HG03460 (cell line): ENCODE measurements at regions not wholly inside any gene's neighbourhood (a gene's known extent, or its start where the extent isn't known, plus 50 kb on each side); places are given as distances from the start of the nearest gene placed in this dataset.
"Not testable (repeated sequence)": the region's sequence is repeated elsewhere in the genome, so short reads cannot be mapped to it uniquely, and the experiment has no call there.

ENCODE experiments used
- ATAC-seq: cut with Tn5 transposase; IDR thresholded peaks from one replicate; pipeline ENCODE4 v1.9.1; 2021; ENCODE audit not compliant: unreplicated experiment

- no peak for ATAC-seq
Observed at GRCh38 chr2:8438996-8439395, 242.9 kb upstream of the ID2 start.

- no peak for ATAC-seq
Observed at GRCh38 chr2:8440029-8440778, 241.7 kb upstream of the ID2 start.

GRCh38 chr2:8441371-8441770 is 240.5 kb upstream of the ID2 start:
- no peak for ATAC-seq

DNA sequence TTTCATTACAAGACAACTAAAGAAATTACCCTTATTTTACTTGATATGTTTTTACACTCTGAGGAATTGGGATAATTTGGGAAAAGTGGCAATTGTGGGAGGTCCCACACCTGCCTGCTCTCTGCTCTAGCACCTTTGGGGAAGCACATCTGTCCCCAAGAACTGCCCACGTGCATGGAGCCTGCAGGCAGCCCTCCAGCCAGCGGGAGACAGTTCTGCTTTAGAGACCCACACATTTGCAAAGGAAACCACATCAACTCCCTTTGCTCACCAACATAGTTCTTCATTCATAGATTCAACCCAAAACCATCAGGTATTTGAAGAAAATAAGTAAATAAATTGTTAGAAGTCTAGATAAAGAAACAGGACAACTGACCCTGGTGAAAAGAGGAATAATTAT is 239.9 kb upstream of the ID2 start:
- peak; percentile 66 for ATAC-seq

DNA sequence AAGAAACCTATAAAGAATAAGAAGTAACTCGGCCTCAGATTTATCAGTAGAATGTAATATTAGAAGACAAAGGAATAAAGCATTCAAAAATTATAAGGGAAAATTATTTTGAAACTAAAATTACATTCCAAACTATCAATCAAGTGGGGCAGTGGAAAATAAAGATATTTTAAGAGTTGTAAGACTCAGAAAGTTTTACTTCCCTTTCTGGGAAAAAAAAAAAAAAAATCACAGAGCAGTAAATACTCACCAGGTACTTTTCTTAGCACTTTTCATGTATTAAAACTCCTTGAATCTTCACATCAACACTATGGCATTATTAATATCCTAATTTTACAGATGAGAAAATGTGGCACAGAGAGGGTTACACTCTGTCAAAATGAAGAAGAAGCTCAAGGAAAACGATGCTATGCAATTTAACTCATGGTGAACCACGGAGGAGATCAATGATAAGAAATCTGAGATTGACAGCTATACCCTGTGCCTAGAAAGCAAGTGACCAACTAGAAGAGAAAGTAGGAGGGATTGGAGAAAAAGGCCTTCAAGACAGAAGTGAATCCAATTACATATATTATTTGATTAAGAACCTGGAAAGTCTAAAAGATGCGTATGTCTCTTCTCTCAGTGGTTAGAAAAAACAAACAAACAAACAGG is 238.9 kb upstream of the ID2 start:
- no peak for ATAC-seq

DNA sequence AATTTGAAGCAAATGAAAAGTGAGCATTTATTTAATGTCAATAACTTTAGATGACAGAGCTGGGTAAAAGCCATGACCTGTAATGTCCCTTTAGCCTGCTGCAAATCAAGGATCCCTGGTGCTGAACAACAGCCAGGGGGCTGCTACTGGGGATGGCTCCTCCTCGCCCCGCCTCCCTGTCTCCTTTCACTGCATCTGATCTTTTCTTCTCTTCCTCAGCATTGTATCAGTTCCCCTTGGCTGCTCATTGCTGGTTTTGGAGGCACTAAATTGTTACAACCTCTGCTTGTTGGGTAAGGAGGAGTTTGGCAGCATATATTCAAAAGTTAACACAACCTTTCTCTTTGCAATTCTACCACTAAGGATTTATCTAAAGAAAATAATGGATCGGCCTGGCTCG is 236.3 kb upstream of the ID2 start:
- ATAC-seq: no peak

- ATAC-seq: not testable (repeated sequence)
Observed at GRCh38 chr2:8446751-8447150, 235.1 kb upstream of the ID2 start.

DNA sequence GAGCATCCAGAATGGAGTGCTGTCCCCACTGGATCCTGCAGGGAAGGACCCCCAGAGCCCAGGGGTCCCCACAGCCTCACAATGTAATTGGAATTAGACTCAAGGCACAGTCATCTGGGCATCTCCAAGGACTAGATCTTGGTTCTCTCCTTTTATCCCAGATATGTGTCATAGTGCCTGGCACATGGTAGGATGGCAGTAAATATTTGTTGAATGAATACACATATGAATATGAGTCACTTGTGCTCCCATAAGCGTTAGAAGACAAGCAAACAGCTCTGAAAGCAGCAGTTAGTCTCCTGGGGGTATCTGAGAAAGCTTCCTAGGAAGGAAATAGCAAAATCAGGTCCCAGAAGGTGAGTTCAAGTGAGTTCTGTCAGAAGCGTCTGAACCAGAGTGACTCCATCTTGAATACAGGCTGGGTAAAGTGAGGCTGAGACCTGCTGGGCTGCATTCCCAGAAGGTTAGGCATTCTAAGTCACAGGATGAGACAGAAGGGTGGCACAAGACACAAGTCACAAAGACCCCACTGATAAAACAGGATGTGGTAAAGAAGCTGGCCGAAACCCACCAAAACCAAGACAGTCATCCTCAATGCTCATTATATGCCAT is 234.1 kb upstream of the ID2 start:
- ATAC-seq: no peak

DNA sequence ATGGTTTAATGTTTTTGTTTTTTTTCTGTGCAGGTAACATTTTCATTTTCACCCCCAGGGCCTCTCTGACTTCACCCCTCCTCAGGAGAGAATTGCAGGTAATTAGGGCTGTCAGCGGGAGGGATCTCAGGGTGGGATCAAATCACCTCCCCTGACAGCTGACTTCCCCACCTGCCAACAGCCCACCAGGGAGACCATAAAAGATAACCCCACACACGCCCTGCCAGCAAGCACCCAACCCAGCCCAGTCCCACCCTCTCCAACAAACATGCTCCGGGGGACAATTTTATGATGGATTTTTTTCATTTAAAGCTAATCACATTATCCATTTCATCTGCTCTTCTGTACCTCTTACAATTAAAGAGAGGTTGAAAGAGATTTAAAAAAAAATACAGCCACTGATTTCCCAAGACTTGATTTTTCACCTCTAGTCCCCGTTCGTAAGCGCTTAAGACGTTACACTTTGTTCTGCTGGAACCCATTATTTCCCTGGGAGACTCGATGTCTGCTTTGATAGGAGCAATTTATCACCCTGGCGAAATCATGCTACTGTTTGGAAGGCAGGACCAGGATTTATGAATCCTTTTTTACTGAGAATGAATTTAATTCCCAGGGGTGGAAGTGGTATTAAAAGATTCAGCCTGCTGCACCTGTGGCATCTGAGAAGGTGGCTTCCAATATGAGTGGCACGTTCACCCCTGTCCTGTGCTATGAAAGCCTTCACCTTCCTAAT is 232.9 kb upstream of the ID2 start:
- no peak for ATAC-seq

GRCh38 chr2:8451273-8451672 is 230.6 kb upstream of the ID2 start:
- ATAC-seq: no peak

DNA sequence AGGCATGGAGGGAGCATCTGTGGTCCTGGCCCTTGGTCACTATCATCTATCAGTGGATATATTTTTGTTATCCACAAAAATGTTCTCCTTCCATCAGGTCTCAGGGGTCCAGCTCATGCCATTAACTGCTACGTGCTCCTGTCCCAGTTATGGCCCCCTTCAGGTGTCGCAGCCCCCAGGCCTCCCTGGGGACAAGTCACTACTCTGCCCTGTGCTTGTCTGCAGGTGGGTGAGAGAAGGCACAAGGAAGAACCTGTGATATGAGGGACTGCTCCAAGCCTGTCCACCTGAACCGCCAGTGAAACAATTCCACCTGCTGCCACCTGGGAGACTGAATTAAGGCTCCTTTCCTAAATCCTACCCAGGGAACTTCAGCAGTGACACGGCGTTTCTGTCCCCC is 229.6 kb upstream of the ID2 start:
- ATAC-seq: no peak

DNA sequence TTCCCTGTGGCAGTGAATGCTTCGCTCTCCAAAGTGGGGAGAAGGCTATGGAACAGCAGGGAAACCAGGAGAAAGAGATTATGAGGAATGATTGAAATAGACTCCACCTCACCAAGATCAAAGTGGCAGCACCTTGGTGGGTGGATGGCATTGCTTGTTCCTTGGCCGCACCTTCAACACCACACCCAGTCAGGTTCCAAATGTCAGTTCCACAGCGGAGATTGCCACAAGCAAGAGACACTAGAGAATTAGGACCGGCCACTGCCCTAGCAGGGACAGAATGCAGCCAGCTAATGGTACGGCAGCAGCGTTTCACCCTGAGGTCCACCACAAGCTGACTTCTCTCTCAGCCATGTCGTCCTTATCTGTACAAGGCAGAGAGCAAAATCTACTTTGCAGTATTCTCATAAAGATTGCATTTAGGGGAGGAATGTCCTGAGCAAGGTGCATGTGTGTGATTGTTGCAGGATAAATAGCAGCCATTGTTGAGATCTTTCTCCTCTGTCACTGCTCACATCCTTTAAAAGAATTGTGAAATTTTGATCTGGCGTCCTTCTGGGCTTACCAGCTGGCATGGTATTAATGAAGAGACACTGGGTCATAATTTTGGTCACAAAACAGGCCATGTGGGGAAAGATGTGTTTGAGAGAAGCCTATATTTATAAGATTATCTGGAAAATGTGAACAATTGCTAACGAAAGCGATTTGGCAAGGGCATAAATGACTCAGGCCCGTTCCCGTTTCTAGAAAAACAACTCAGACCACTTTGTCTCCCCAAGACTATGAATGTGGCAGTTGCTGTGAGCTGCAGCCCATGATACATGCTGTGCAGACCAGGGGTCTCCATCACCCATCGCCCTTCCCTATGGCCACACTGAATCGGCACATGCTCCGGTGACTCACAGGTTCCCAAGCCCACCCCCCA is 228.6 kb upstream of the ID2 start:
- no peak for ATAC-seq

- no peak for ATAC-seq
Observed at GRCh38 chr2:8453904-8454302, 228.0 kb upstream of the ID2 start.

DNA sequence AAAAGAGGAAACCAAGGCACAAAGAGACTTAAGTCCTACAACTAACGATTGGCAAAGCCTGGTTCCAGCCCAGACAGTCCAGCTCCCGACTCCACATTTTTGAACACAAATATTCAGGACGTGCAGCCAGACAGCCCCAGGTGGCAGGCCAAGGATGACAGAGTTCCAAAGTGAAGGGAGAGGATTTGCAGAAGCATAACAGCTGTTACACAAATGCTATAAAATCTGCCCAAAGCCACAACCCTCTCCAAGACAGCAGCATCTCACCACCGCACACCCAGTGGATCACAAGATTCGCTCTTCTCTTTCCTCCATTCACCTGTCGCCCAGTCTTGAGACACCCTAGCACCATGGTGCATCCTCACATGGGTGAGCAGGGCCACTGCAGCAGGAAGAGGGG is 227.1 kb upstream of the ID2 start:
- ATAC-seq: no peak

GRCh38 chr2:8455236-8456150 is 226.4 kb upstream of the ID2 start:
- ATAC-seq: no peak

DNA sequence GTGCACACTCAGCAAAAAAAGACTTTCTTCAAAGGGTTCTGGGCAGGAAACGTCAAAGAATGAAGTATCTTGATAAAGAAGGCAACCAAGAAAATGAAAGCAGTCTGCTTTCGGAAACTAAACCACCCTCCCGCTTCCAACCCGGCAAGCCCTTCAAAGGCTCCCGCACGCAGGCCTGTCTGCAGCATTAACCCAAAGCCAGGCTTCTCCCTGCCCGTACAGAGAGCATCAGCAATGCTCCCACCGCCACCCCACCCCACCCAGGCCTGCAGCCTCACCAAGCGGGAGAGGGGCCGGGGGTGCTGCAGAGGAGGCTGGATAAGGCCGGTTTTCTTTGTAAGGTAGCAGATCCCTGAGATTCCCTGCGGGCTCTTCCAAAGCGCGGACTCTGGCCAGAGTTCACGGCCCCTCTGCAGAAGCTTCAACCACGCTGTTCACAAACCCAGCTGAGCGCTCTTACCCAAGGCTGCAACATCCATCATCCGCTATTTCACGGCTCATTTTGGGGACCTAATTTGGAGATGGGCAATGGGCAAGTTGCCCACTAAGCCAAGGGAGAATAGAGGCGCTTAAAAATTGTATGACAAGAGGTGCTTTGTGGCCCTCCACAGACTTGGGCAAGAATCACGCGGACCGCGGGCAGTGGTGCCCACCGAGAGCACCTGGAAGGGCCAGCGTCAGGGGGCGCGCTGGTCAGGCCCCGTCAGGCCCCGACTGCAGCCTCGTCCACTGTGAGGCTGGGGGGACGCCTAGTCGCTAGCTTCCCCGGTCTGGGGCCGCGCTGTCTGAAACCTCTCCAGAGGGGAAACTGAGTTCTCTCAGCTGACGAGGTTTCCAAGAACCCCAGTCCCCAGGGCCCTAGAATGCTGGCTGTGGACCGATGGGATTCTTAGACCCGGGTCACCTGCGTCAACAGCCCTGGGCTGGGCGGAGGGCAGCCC is 225.4 kb upstream of the ID2 start:
- peak; percentile 59 for ATAC-seq

DNA sequence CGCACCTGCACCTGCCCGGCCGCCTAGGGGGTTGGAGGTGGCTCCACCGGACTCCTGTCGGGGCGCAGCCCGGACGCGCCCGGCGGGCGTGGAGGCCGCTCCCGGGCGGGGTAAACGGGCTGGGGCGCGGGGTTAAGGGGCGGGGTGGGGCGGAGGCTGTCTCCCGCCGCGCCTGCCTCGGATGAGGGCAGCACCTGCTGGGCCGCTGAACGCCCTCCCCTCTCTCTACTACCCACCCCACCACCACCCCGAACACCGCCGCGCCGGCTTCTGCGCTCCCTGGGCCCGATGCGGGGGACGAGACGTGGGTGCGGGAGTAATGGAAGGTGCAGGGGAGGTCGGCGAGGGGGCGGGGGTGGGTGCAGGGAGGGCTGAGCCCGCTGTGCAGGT is 224.8 kb upstream of the ID2 start:
- ATAC-seq: no peak

- ATAC-seq: no peak
Observed at GRCh38 chr2:8457699-8458502, 224.0 kb upstream of the ID2 start.
